ENCODE measurements at regions not wholly inside any gene's neighbourhood (a gene's known extent, or its start where the extent isn't known, plus 50 kb on each side); places are given as distances from the start of the nearest gene placed in this dataset.

DNA sequence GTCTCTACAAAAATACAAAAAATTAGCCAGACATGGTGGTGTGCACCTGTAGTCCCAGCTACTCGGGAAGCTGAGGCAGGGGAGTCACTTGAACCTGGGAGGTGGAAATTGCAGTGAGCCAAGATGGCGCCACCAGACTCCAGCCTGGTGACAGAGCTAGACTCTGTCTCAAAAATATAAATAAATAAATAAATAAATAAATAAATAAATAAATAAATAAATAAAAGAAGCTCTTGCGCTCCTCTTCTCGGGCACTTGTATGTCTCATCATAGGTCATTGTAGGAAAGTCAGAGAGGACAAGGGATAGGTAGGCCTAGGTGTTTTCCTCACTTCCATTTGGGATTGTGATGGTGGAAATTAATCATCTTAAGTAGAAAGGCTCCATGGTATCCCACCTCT is 252.8 kb downstream of the PIK3R1 start:
- DNase-seq (ENCODE audit: low spot score) = no peak
- H3K4me3 Mint-ChIP-seq (ENCODE audit: unreplicated experiment) = no peak overlapping the region

DNA sequence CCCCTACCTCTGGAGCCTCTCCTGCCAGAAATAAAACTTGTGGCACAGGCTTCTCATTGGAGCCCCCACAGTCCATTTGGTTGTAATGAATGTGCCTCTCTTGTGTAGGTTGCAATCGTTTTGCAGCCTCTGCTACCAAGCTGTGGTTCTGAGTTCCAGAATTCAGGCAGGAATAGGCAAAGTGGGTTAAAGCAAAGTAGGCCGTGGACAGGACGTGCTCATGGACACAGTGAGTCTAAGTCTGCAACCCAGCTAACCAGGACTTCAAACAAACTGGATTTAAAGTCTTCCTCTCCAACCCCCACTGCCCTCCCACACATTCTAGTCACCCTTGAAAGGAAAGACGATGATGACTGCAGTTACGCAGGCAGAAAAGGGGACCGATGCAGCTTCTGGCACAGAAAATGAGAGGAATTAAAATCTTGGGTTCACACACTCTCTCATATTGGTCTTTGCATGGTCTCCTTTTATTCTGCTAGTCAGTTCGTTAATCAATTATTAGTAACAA is 260.0 kb downstream of the PIK3R1 start:
- no peaks in the 10 kb centered on the region for H3K4me1 Mint-ChIP-seq (ENCODE audit: unreplicated experiment)
- H3K27ac Mint-ChIP-seq (ENCODE audit: unreplicated experiment) = no peak overlapping the region
- H3K27me3 Mint-ChIP-seq (ENCODE audit: unreplicated experiment) = no peaks in the 10 kb centered on the region
- TF ChIP-seq, protein P1, sequence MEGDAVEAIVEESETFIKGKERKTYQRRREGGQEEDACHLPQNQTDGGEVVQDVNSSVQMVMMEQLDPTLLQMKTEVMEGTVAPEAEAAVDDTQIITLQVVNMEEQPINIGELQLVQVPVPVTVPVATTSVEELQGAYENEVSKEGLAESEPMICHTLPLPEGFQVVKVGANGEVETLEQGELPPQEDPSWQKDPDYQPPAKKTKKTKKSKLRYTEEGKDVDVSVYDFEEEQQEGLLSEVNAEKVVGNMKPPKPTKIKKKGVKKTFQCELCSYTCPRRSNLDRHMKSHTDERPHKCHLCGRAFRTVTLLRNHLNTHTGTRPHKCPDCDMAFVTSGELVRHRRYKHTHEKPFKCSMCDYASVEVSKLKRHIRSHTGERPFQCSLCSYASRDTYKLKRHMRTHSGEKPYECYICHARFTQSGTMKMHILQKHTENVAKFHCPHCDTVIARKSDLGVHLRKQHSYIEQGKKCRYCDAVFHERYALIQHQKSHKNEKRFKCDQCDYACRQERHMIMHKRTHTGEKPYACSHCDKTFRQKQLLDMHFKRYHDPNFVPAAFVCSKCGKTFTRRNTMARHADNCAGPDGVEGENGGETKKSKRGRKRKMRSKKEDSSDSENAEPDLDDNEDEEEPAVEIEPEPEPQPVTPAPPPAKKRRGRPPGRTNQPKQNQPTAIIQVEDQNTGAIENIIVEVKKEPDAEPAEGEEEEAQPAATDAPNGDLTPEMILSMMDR (IDR thresholded peaks at IDR 0.05; ENCODE audit: unreplicated experiment) = no peak
- H3K4me3 Mint-ChIP-seq (ENCODE audit: unreplicated experiment) = no peak overlapping the region
- H3K36me3 Mint-ChIP-seq (ENCODE audit: low read depth, unreplicated experiment) = no peaks in the 10 kb centered on the region
- H3K9me3 Mint-ChIP-seq (ENCODE audit: unreplicated experiment) = no peaks in the 10 kb centered on the region
- DNase-seq (ENCODE audit: low spot score) = no peak

More for the DNA sequence above, 252.8 kb downstream of the PIK3R1 start:
- H3K36me3 Mint-ChIP-seq (ENCODE audit: low read depth, unreplicated experiment) = no peaks in the 10 kb centered on the region
- TF ChIP-seq, protein P1 (IDR thresholded peaks at IDR 0.05; ENCODE audit: unreplicated experiment) = no peak
- H3K27ac Mint-ChIP-seq (ENCODE audit: unreplicated experiment) = no peak overlapping the region
- H3K4me1 Mint-ChIP-seq (ENCODE audit: unreplicated experiment) = no peaks in the 10 kb centered on the region
- no peaks in the 10 kb centered on the region for H3K27me3 Mint-ChIP-seq (ENCODE audit: unreplicated experiment)
- no peaks in the 10 kb centered on the region for H3K9me3 Mint-ChIP-seq (ENCODE audit: unreplicated experiment)

DNA sequence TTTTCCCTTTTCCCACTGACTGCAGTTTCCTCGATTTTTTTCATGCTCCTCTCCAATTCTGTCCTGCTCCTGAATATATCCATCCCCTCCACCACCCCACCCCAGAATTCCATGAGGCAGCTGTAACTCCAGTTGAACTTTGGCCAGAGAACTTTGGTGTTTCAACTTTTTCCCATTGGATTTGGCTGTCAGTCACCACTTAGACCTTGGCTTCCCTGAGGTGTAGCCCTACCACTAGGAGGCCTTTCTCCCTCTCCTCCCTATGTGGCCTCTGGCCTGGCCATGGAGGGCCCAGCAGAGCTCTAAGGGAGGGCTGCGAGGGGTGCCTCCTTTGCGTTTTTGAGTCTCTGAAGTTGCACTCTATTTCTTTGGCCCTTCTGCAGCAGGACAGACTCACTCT is 261.3 kb downstream of the PIK3R1 start:
- no peaks in the 10 kb centered on the region for H3K36me3 Mint-ChIP-seq (ENCODE audit: low read depth, unreplicated experiment)
- TF ChIP-seq, protein P1 (IDR thresholded peaks at IDR 0.05; ENCODE audit: unreplicated experiment) = peak; percentile 23
- no peak for DNase-seq (ENCODE audit: low spot score)
- H3K4me3 Mint-ChIP-seq (ENCODE audit: unreplicated experiment) = no peak overlapping the region
- no peaks in the 10 kb centered on the region for H3K9me3 Mint-ChIP-seq (ENCODE audit: unreplicated experiment)
- H3K27ac Mint-ChIP-seq (ENCODE audit: unreplicated experiment) = no peak overlapping the region
- no peaks in the 10 kb centered on the region for H3K4me1 Mint-ChIP-seq (ENCODE audit: unreplicated experiment)
- no peaks in the 10 kb centered on the region for H3K27me3 Mint-ChIP-seq (ENCODE audit: unreplicated experiment)

DNA sequence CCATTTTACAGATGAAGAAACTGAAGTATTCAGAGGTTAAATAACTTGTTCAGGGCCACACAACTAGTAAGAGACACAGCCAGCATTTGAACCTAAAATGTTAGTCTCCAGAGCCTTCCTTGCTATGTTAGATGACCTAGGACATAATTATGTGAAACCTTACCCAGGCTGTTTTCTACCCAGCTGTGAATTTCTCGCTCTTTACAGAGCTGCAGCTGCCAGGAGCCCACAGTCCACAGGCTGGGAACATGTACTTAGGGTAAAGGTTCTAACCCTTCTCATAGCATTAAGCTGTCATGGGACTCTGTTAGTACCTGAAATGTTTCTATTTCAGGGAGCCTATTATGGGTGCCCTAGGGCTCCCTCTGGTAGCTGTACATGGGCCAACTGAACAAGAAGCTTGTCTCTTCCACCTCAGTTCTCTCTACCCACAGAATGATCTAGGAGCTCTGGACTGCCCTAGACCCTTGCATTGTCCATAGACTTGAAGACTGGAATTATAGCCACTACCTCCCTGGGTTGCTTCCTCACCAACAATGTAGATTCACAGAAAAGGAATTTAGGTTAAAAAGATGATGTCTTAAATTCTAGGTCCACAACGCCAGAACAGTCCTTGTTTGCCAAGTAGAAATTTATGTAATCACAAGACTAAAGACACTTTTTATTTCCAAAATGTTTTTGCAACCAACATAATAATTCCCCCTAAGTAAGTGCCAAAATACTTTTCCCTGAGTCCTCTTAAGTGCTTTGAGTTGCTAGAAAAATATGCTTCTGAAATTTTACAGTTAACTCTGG is 262.9 kb downstream of the PIK3R1 start:
- H3K4me1 Mint-ChIP-seq (ENCODE audit: unreplicated experiment) = no peaks in the 10 kb centered on the region
- TF ChIP-seq, protein P1 (IDR thresholded peaks at IDR 0.05; ENCODE audit: unreplicated experiment) = no peak
- no peak overlapping the region for H3K27ac Mint-ChIP-seq (ENCODE audit: unreplicated experiment)
- no peak overlapping the region for H3K4me3 Mint-ChIP-seq (ENCODE audit: unreplicated experiment)
- H3K9me3 Mint-ChIP-seq (ENCODE audit: unreplicated experiment) = no peaks in the 10 kb centered on the region
- H3K27me3 Mint-ChIP-seq (ENCODE audit: unreplicated experiment) = no peaks in the 10 kb centered on the region
- no peaks in the 10 kb centered on the region for H3K36me3 Mint-ChIP-seq (ENCODE audit: low read depth, unreplicated experiment)
- no peak for DNase-seq (ENCODE audit: low spot score)

DNA sequence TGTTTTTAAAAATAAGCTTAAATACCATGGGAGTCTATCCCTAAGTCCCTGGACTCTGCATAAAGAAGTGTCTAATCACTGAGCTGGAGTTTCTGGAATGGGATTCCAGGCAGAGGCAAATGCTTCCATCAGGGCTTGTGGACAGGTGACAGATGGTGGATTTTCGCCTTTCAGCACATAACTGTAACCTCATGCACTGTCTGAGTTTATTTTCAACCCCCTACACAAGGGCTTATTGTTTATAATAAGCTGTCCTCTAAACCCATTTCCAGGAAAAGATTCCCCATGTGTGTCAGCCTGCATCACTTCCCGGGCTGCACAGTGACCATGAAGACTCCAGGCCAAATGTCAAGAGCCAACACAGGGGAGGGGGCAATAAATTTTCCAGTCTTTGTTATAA is 264.0 kb downstream of the PIK3R1 start:
- Mint-ChIP-seq H3K4me3 (ENCODE audit: unreplicated experiment) (no peak overlapping the region), H3K27ac (ENCODE audit: unreplicated experiment) (no peak overlapping the region), H3K9me3 (ENCODE audit: unreplicated experiment) (no peaks in the 10 kb centered on the region), H3K36me3 (ENCODE audit: low read depth, unreplicated experiment) (no peaks in the 10 kb centered on the region), H3K27me3 (ENCODE audit: unreplicated experiment) (peaks cover 2% of the 10 kb centered on the region), H3K4me1 (ENCODE audit: unreplicated experiment) (no peaks in the 10 kb centered on the region)
- TF ChIP-seq, protein P1 (IDR thresholded peaks at IDR 0.05; ENCODE audit: unreplicated experiment) = no peak
- no peak for DNase-seq (ENCODE audit: low spot score)
